ENCODE measurements at regions not wholly inside any gene's neighbourhood (a gene's known extent, or its start where the extent isn't known, plus 50 kb on each side); places are given as distances from the start of the nearest gene placed in this dataset.

GRCh38 chr2:111633189-111633588 is 250.8 kb downstream of the ANAPC1 start:
- DNase-seq (ENCODE audit: low read depth in 3 of 3, low spot score in 1 of 3): no peak

GRCh38 chr2:111633643-111634042 is 250.3 kb downstream of the ANAPC1 start:
- no peak for DNase-seq (ENCODE audit: low read depth in 3 of 3, low spot score in 1 of 3)

- no peak for DNase-seq (ENCODE audit: low read depth in 3 of 3, low spot score in 1 of 3)
Observed at GRCh38 chr2:111634050-111634794, 249.8 kb downstream of the ANAPC1 start.

- DNase-seq (ENCODE audit: low read depth in 3 of 3, low spot score in 1 of 3): no peak
Observed at GRCh38 chr2:111634995-111635538, 248.9 kb downstream of the ANAPC1 start.

- DNase-seq (ENCODE audit: low read depth in 3 of 3, low spot score in 1 of 3): no peak
Observed at GRCh38 chr2:111636905-111637304, 247.1 kb downstream of the ANAPC1 start.

- no peak for DNase-seq (ENCODE audit: low read depth in 3 of 3, low spot score in 1 of 3)
Observed at GRCh38 chr2:111638274-111638877, 245.6 kb downstream of the ANAPC1 start.

GRCh38 chr2:111640480-111640879 is 243.5 kb downstream of the ANAPC1 start:
- no peak for DNase-seq (ENCODE audit: low read depth in 3 of 3, low spot score in 1 of 3)

- no peak for DNase-seq (ENCODE audit: low read depth in 3 of 3, low spot score in 1 of 3)
Observed at GRCh38 chr2:111642586-111643327, 241.2 kb downstream of the ANAPC1 start.

- no peak for DNase-seq (ENCODE audit: low read depth in 3 of 3, low spot score in 1 of 3)
Observed at GRCh38 chr2:111643759-111644158, 240.2 kb downstream of the ANAPC1 start.

GRCh38 chr2:111647359-111647758 is 236.6 kb downstream of the ANAPC1 start:
- DNase-seq (ENCODE audit: low read depth in 3 of 3, low spot score in 1 of 3): no peak

- no peak for DNase-seq (ENCODE audit: low read depth in 3 of 3, low spot score in 1 of 3)
Observed at GRCh38 chr2:111652038-111652437, 232.0 kb downstream of the ANAPC1 start.

GRCh38 chr2:111652681-111653080 is 231.3 kb downstream of the ANAPC1 start:
- no peak for DNase-seq (ENCODE audit: low read depth in 3 of 3, low spot score in 1 of 3)

GRCh38 chr2:111653103-111653624 is 230.8 kb downstream of the ANAPC1 start:
- DNase-seq (ENCODE audit: low read depth in 3 of 3, low spot score in 1 of 3): no peak

GRCh38 chr2:111653913-111654312 is 230.1 kb downstream of the ANAPC1 start:
- DNase-seq (ENCODE audit: low read depth in 3 of 3, low spot score in 1 of 3): no peak

GRCh38 chr2:111654829-111655228 is 229.2 kb downstream of the ANAPC1 start:
- DNase-seq (ENCODE audit: low read depth in 3 of 3, low spot score in 1 of 3): no peak

GRCh38 chr2:111656436-111656835 is 227.6 kb downstream of the ANAPC1 start:
- DNase-seq (ENCODE audit: low read depth in 3 of 3, low spot score in 1 of 3): no peak

GRCh38 chr2:111656894-111657293 is 227.1 kb downstream of the ANAPC1 start:
- DNase-seq (ENCODE audit: low read depth in 3 of 3, low spot score in 1 of 3): no peak

- no peak for DNase-seq (ENCODE audit: low read depth in 3 of 3, low spot score in 1 of 3)
Observed at GRCh38 chr2:111657351-111657975, 226.5 kb downstream of the ANAPC1 start.

GRCh38 chr2:111659361-111660333 is 224.3 kb downstream of the ANAPC1 start:
- no peak for DNase-seq (ENCODE audit: low read depth in 3 of 3, low spot score in 1 of 3)

GRCh38 chr2:111660811-111661210 is 223.2 kb downstream of the ANAPC1 start:
- no peak for DNase-seq (ENCODE audit: low read depth in 3 of 3, low spot score in 1 of 3)
